CD14-positive monocyte (primary cell): ENCODE measurements at regions not wholly inside any gene's neighbourhood (a gene's known extent, or its start where the extent isn't known, plus 50 kb on each side); places are given as distances from the start of the nearest gene placed in this dataset.

Source experiments
- DNase-seq, 3 donors: peaks; one replicate each; pipeline ENCODE4 v3.0.0-alpha.2; 2011 to 2022
- H2AFZ ChIP-seq: 2 replicates; pipeline ENCODE4 v1.6.0; 2012; ENCODE audit warnings: mild to moderate bottlenecking, low read depth, low read length, inconsistent platforms; ENCODE audit not compliant: insufficient read depth, poor library complexity, severe bottlenecking
- H3K27ac ChIP-seq, 2 donors: 1 replicate in 1 of 2; 2 replicates in 1 of 2; pipeline ENCODE4 v1.5.1; 2012 to 2013; ENCODE audit warnings: low read length in 2 of 2, control low read depth in 1 of 2, inconsistent platforms in 1 of 2, low read depth in 1 of 2, mild to moderate bottlenecking in 1 of 2
- H3K27me3 ChIP-seq, 2 donors: one replicate each; pipeline versions ENCODE4 v1.6.0 to v1.6.1; 2011 to 2013; ENCODE audit warnings: low read length in 2 of 2; ENCODE audit not compliant: control insufficient read depth in 2 of 2, insufficient read depth in 2 of 2
- H3K36me3 ChIP-seq, 2 donors: replicated peaks in 1 of 2; 1 replicate in 1 of 2; 2 replicates in 1 of 2; pipeline versions ENCODE4 v1.5.1 to v1.6.1; 2012 to 2013; ENCODE audit warnings: low read length in 2 of 2, control low read depth in 1 of 2, inconsistent platforms in 1 of 2, mild to moderate bottlenecking in 1 of 2; ENCODE audit not compliant: insufficient read depth in 2 of 2, control insufficient read depth in 1 of 2
- H3K4me1 ChIP-seq, 2 donors: 1 replicate in 1 of 2; 2 replicates in 1 of 2; pipeline versions ENCODE4 v1.5.1 to v1.6.1; 2012 to 2013; ENCODE audit warnings: low read length in 2 of 2, control low read depth in 1 of 2, inconsistent platforms in 1 of 2, mild to moderate bottlenecking in 1 of 2, moderate library complexity in 1 of 2; ENCODE audit not compliant: insufficient read depth in 2 of 2, control insufficient read depth in 1 of 2
- H3K4me2 ChIP-seq: replicated peaks from 2 replicates; pipeline ENCODE3; 2012; ENCODE audit warnings: low read length, moderate library complexity, mild to moderate bottlenecking; ENCODE audit not compliant: poor library complexity, severe bottlenecking; ENCODE audit errors: extremely low read depth
- H3K4me3 ChIP-seq, 3 experiments: fragments of 200-600 bp in 1 of 3; sonication (generic) in 1 of 3; replicated peaks in 1 of 3; 1 replicate in 2 of 3; 2 replicates in 1 of 3; pipeline ENCODE4 v1.5.1; 2011 to 2013; ENCODE audit warnings: low read length in 3 of 3, mild to moderate bottlenecking in 3 of 3, control low read depth in 2 of 3, low read depth in 2 of 3, inconsistent platforms in 1 of 3, moderate library complexity in 1 of 3
- H3K79me2 ChIP-seq: 2 replicates; pipeline ENCODE4 v1.6.0; 2012; ENCODE audit warnings: mild to moderate bottlenecking, control low read depth, inconsistent platforms, low read length, moderate library complexity; ENCODE audit not compliant: insufficient read depth
- H3K9ac ChIP-seq: 2 replicates; pipeline ENCODE4 v1.6.0; 2017; ENCODE audit warnings: low read length, mild to moderate bottlenecking; ENCODE audit not compliant: insufficient read depth, poor library complexity, severe bottlenecking
- H3K9me3 ChIP-seq, 2 donors: replicated peaks in 1 of 2; 1 replicate in 1 of 2; 2 replicates in 1 of 2; pipeline versions ENCODE4 v1.5.1 to v1.6.1; 2012 to 2013; ENCODE audit warnings: low read length in 2 of 2, control low read depth in 1 of 2; ENCODE audit not compliant: control insufficient read depth in 1 of 2, insufficient read depth in 1 of 2
- H4K20me1 ChIP-seq: 2 replicates; pipeline ENCODE4 v1.6.0; 2012; ENCODE audit warnings: mild to moderate bottlenecking, low read length, control low read depth, moderate library complexity; ENCODE audit not compliant: insufficient read depth
- H3K27ac Mint-ChIP-seq, 7 donors: one replicate each; pipeline ENCODE4 v1.8.0; 2020; ENCODE audit warnings: mild to moderate bottlenecking in 7 of 7, mixed read lengths in 7 of 7, moderate library complexity in 6 of 7, inconsistent platforms in 2 of 7
- H3K27me3 Mint-ChIP-seq, 3 donors: one replicate each; pipeline ENCODE4 v1.8.0; 2021 to 2022; ENCODE audit warnings: low read depth in 3 of 3, mild to moderate bottlenecking in 3 of 3, mixed read lengths in 3 of 3, moderate library complexity in 3 of 3, inconsistent platforms in 1 of 3
- H3K36me3 Mint-ChIP-seq, 2 donors: one replicate each; pipeline ENCODE4 v1.8.0; 2020; ENCODE audit warnings: mixed read lengths in 2 of 2, inconsistent platforms in 1 of 2, mild to moderate bottlenecking in 1 of 2
- H3K4me1 Mint-ChIP-seq: one replicate; pipeline ENCODE4 v1.8.0; 2020; ENCODE audit warnings: mild to moderate bottlenecking, mixed read lengths
- H3K4me3 Mint-ChIP-seq, 2 donors: one replicate each; pipeline ENCODE4 v1.8.0; 2020; ENCODE audit warnings: mild to moderate bottlenecking in 2 of 2, mixed read lengths in 2 of 2, moderate library complexity in 1 of 2
- H3K9me3 Mint-ChIP-seq, 7 donors: one replicate each; pipeline ENCODE4 v1.8.0; 2020 to 2022; ENCODE audit warnings: mixed read lengths in 7 of 7, mild to moderate bottlenecking in 6 of 7, moderate library complexity in 6 of 7, inconsistent platforms in 2 of 7
- CTCF ChIP-seq: fragments of 200-600 bp; IDR thresholded peaks from one replicate; pipeline ENCODE4 v1.8.0; 2022; ENCODE audit warnings: antibody characterized with exemption, mild to moderate bottlenecking
- WGBS: methylation state at CpG from one replicate; pipeline ENCODE4 v1.1.5; 2013; ENCODE audit warnings: missing lambda C conversion rate; ENCODE audit not compliant: insufficient coverage; 5-methylcytosine and 5-hydroxymethylcytosine counted together
- intact Hi-C, 2 donors: fragments of 100-400 bp; cut with micrococcal nuclease; formaldehyde crosslinking; loops; one replicate each; pipeline versions ENCODE4 v1.15.0 to v1.15.1; 2023

- Histone ChIP-seq H3K27ac (no peak overlapping the region), H2AFZ (no peak overlapping the region), H4K20me1 (no peaks in the 10 kb centered on the region), H3K9ac (no peak overlapping the region), H3K4me1 (no peaks in the 10 kb centered on the region), H3K79me2 (no peaks in the 10 kb centered on the region), H3K4me2 (no peak overlapping the region), H3K36me3 (no peaks in the 10 kb centered on the region), H3K27me3 (peaks cover 0 to 7% of the 10 kb centered on the region in 2 donors), H3K4me3 (no peak overlapping the region), H3K9me3 (no peaks in the 10 kb centered on the region)
- Mint-ChIP-seq H3K9me3 (no peaks in the 10 kb centered on the region), H3K36me3 (no peaks in the 10 kb centered on the region), H3K4me3 (no peak overlapping the region), H3K27me3 (peaks cover 9 to 26% (median 21%) of the 10 kb centered on the region in 3 donors), H3K4me1 (no peaks in the 10 kb centered on the region), H3K27ac (no peak overlapping the region)
- no peak for TF ChIP-seq CTCF
- no peak for DNase-seq
- intact Hi-C loops = no loop called here
- 50% methylated on average over 1 of the region's 3 CpGs for WGBS
Observed at GRCh38 chr1:38570657-38570975, 289.0 kb downstream of the RRAGC start.

GRCh38 chr1:38569932-38570656 is 289.5 kb downstream of the RRAGC start:
- peaks cover 0 to 7% of the 10 kb centered on the region in 2 donors for H3K27me3 ChIP-seq
- TF ChIP-seq CTCF = no peak
- Mint-ChIP-seq H3K4me1 (no peaks in the 10 kb centered on the region), H3K36me3 (no peaks in the 10 kb centered on the region), H3K9me3 (no peaks in the 10 kb centered on the region), H3K27me3 (peaks cover 8 to 24% (median 18%) of the 10 kb centered on the region in 3 donors), H3K27ac (no peak overlapping the region), H3K4me3 (peak overlapping the region in 1 of 2 donors; percentile 6)
- no peak overlapping the region for H2AFZ ChIP-seq
- no peak overlapping the region for H3K9ac ChIP-seq
- no peak overlapping the region for H3K4me3 ChIP-seq
- H4K20me1 ChIP-seq = no peaks in the 10 kb centered on the region
- H3K36me3 ChIP-seq = no peaks in the 10 kb centered on the region
- DNase-seq = no peak
- H3K79me2 ChIP-seq = no peaks in the 10 kb centered on the region
- H3K27ac ChIP-seq = no peak overlapping the region
- intact Hi-C loops = no loop called here
- WGBS = 55% methylated on average over 18 of the region's 26 CpGs
- no peaks in the 10 kb centered on the region for H3K4me1 ChIP-seq
- H3K9me3 ChIP-seq = no peaks in the 10 kb centered on the region
- H3K4me2 ChIP-seq = no peak overlapping the region
